GM12875 (cell line): ENCODE measurements at regions not wholly inside any gene's neighbourhood (a gene's known extent, or its start where the extent isn't known, plus 50 kb on each side); places are given as distances from the start of the nearest gene placed in this dataset.

Source experiments
- H3K4me3 ChIP-seq: one replicate; pipeline ENCODE4 v1.5.1; 2011; ENCODE audit warnings: low read depth, low read length, control low read depth
- TF ChIP-seq, protein P1 (sequence below): IDR thresholded peaks from 2 replicates; pipeline ENCODE4 v1.5.1; 2011; ENCODE audit warnings: low read depth, mild to moderate bottlenecking, control low read depth, inconsistent platforms, low read length, moderate library complexity, borderline replicate concordance; ENCODE audit not compliant: insufficient read depth

DNA sequence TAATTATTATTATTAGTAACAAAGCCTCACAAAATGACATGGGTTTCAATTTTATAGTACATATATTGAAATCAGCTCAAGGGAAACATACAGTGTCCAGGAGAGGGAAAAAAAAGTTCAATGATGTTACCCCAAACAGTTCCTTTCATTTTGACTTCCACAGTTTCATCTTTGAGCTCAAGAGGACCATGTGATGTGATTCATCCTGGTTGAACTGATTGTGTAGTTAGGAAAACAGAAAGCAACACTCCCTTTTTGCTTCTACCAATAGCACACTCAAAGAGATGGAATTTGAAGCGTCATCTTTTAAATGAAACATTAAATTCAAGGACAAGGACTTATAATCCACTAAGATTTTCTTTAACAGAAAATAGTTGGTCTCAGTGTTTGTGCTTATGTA is 461.0 kb downstream of the FOXG1 start:
- TF ChIP-seq, protein P1, sequence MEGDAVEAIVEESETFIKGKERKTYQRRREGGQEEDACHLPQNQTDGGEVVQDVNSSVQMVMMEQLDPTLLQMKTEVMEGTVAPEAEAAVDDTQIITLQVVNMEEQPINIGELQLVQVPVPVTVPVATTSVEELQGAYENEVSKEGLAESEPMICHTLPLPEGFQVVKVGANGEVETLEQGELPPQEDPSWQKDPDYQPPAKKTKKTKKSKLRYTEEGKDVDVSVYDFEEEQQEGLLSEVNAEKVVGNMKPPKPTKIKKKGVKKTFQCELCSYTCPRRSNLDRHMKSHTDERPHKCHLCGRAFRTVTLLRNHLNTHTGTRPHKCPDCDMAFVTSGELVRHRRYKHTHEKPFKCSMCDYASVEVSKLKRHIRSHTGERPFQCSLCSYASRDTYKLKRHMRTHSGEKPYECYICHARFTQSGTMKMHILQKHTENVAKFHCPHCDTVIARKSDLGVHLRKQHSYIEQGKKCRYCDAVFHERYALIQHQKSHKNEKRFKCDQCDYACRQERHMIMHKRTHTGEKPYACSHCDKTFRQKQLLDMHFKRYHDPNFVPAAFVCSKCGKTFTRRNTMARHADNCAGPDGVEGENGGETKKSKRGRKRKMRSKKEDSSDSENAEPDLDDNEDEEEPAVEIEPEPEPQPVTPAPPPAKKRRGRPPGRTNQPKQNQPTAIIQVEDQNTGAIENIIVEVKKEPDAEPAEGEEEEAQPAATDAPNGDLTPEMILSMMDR: no peak
- no peak overlapping the region for H3K4me3 ChIP-seq

DNA sequence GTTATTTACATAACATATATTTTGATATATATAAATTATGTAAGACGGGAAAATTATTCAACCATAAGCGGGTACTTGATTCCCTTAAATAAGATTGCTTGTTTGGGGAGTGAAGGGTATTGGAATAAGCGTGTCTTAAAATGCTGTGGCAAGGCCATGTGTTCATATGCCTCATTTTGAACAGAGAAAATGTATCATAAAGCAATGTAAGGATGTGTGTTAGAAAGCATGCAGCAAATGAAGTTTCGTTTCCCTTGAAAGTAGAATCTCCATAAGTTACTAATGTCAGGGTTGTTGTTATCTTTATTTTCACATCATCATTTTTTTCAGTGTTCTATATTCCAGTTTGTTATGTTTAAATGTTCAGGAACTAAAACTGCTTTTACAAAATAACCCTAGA is 465.6 kb downstream of the FOXG1 start:
- no peak overlapping the region for H3K4me3 ChIP-seq
- TF ChIP-seq, protein P1: no peak

DNA sequence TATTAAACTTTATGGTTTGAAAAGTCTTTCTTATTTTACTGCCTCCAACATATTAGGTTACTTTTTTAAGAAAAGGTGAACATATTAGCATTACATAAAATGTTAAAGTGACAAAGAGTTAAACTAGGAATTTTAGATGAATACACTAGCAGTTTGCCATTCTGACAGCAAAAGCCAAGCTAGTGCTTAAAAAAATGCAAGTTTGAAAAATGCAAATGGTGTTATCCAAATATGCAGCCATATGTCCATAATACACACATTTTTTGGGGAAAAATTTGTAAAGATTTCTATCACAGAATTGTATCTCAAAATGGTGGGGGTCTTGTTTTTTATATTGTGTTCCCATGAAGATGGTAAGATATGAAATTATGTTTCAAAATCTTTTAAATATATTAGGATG is 466.1 kb downstream of the FOXG1 start:
- TF ChIP-seq, protein P1: no peak
- no peak overlapping the region for H3K4me3 ChIP-seq

DNA sequence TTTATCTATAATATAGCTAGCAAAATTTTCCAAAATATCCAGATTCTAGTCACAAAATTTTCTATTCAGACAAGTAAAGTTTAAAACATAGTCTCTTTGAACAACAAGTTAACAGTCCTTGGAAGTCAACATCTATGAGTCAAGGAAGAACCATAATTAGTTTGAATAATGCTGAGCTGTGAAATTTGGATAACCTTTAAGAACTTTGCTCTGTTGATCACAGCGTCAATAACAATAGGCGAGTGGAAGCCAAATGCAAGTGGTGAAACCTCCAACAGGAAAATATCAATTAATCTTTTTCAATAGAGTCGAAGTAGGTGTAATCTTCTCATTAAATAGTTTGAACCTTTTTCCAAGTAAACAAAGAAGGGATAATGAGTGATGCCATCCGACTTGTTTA is 466.6 kb downstream of the FOXG1 start:
- no peak overlapping the region for H3K4me3 ChIP-seq
- TF ChIP-seq, protein P1: no peak

DNA sequence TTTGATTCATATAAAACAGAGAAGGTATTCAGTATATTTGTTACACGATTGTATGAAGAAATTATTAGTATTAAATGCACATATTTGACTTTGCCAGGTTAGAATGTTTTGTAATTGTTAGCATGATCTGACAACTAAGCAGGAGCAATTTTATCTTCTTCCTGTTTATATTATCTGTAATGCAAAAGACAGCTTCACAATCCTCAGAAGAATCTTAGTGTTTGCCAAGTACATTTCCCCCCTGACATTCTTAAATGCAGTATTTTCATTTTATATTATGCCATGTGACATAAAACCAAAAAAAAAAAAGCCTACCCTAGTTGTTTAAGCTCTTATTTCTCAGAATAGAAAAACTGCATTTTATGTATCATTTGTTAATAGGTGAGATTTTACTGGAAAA is 469.4 kb downstream of the FOXG1 start:
- H3K4me3 ChIP-seq: no peak overlapping the region
- TF ChIP-seq, protein P1: no peak

DNA sequence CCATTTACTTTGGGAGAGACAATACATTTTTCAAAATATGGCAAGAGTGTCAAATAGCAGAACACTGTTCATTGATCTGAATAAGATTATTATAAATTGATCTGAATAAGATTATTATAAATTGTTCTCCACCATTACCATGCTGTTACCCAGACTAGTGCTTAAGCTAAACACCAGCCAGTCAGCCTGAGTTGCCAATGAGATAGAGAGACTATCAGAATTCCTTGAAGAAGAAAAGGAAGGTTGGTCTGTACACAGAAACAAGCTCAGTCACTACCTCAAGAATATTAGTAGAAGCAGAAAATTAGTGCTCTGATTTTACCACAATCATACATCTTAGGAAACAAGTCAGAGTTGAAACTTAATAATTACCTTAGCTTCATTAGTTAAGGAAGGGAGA is 469.8 kb downstream of the FOXG1 start:
- TF ChIP-seq, protein P1: no peak
- H3K4me3 ChIP-seq: no peak overlapping the region

DNA sequence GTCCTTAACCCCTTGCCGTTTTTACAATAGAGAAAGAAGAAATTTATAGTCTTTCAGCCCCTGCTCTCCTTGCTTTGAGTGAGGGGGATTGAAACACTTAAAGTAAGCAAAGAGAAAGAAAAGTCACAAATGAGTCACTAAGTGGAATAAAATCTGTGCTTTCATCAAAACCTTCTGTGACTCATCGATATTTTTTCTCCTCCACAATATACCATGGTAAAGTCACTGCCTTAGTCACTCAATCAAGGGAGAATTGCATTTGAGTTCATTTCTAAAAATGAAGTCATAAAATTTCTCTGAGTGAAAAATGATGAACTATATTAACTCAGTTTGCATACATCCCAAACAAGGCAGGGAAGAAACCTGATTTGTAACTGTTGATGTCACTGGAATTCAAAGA is 470.3 kb downstream of the FOXG1 start:
- no peak overlapping the region for H3K4me3 ChIP-seq
- TF ChIP-seq, protein P1: no peak
